ENCODE measurements at regions not wholly inside any gene's neighbourhood (a gene's known extent, or its start where the extent isn't known, plus 50 kb on each side); places are given as distances from the start of the nearest gene placed in this dataset.

DNA sequence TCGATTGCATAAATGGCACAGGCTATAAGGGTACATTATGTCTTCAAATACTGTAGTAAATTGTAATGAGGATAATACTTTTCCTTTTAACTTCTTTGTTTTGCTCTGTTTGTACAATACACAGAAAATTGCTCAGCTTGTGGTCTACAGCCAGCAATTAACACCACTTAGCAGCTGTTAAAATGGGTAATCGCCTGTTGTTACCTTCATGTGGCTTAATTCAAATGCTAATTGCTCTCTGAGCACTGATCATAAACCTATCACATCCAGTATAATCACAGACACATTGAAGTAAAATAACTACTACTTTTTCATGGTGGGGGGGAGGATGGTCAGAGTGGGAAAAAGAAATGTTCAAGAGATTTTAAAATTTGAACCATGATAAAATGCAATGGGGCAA is 1164.1 kb upstream of the CNTN5 start:
- TF ChIP-seq, protein P1, sequence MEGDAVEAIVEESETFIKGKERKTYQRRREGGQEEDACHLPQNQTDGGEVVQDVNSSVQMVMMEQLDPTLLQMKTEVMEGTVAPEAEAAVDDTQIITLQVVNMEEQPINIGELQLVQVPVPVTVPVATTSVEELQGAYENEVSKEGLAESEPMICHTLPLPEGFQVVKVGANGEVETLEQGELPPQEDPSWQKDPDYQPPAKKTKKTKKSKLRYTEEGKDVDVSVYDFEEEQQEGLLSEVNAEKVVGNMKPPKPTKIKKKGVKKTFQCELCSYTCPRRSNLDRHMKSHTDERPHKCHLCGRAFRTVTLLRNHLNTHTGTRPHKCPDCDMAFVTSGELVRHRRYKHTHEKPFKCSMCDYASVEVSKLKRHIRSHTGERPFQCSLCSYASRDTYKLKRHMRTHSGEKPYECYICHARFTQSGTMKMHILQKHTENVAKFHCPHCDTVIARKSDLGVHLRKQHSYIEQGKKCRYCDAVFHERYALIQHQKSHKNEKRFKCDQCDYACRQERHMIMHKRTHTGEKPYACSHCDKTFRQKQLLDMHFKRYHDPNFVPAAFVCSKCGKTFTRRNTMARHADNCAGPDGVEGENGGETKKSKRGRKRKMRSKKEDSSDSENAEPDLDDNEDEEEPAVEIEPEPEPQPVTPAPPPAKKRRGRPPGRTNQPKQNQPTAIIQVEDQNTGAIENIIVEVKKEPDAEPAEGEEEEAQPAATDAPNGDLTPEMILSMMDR (IDR thresholded peaks at IDR 0.05) = no peak
- no peak for TF ChIP-seq POLR2A (IDR thresholded peaks at IDR 0.05)

Measured in esophagus squamous epithelium (tissue), 4 donors.